Transverse colon (tissue), 3 donors: ENCODE measurements at regions not wholly inside any gene's neighbourhood (a gene's known extent, or its start where the extent isn't known, plus 50 kb on each side); places are given as distances from the start of the nearest gene placed in this dataset.

ENCODE experiments used
- POLR2A ChIP-seq: fragments of 450-650 bp; IDR thresholded peaks from one replicate; pipeline ENCODE4 v1.6.1; 2016; ENCODE audit warnings: antibody characterized with exemption, mild to moderate bottlenecking, moderate library complexity
- TF ChIP-seq, protein P1 (sequence below), 5 experiments: fragments of 200-600 bp in 3 of 5; fragments of 450-650 bp in 2 of 5; sonication (generic) in 3 of 5; IDR thresholded peaks; 1 replicate in 2 of 5; 2 replicates in 3 of 5; pipeline ENCODE4 v1.5.1; 2016 to 2017; ENCODE audit warnings: antibody characterized with exemption in 5 of 5, inconsistent platforms in 3 of 5, mild to moderate bottlenecking in 2 of 5, moderate library complexity in 1 of 5

DNA sequence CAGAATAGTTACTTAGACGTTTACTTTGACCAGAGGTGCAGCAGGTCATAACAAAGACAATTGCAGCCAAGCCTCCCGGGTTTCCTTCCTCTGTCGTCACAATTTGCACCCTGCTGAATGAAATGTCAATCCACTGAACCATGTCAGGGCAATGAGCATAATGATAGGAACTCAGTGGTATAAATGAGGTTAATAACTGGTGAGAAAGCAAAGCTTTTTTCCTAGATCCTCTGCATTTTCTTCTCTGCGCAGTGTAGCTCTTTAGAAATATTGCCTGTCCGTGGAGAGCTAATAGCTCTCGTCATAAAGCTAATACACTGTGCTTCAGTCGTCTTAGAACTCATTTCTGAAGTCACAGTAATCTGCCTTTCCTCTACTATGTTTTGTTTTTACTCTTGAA lies 1960.1 kb upstream of the ADGRL3 start:
- TF ChIP-seq, protein P1, sequence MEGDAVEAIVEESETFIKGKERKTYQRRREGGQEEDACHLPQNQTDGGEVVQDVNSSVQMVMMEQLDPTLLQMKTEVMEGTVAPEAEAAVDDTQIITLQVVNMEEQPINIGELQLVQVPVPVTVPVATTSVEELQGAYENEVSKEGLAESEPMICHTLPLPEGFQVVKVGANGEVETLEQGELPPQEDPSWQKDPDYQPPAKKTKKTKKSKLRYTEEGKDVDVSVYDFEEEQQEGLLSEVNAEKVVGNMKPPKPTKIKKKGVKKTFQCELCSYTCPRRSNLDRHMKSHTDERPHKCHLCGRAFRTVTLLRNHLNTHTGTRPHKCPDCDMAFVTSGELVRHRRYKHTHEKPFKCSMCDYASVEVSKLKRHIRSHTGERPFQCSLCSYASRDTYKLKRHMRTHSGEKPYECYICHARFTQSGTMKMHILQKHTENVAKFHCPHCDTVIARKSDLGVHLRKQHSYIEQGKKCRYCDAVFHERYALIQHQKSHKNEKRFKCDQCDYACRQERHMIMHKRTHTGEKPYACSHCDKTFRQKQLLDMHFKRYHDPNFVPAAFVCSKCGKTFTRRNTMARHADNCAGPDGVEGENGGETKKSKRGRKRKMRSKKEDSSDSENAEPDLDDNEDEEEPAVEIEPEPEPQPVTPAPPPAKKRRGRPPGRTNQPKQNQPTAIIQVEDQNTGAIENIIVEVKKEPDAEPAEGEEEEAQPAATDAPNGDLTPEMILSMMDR (IDR thresholded peaks at IDR 0.05), result no peak
- no peak for TF ChIP-seq POLR2A
